ENCODE measurements at regions not wholly inside any gene's neighbourhood (a gene's known extent, or its start where the extent isn't known, plus 50 kb on each side); places are given as distances from the start of the nearest gene placed in this dataset.

DNA sequence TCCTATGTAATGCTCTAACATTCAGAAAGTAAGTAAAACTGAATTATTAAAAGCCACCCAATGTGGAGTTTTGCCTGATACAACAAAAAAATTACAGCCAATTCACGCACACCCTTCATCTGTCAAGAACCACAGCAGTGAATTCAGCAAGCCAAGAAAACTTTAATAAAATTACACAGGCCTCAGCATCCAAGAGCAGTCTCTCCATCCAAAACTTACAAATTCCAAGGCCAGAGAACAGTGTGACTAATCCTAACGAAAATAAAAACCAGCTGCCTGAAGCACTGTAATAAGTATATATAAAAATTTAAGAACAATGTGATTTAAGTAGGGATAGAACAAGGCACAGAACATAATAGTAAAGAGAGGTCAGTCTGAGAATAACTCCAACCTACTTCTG is 54.2 kb downstream of the SIX6 start:
- DNase-seq (no peak), ATAC-seq (no peak)
- Mint-ChIP-seq H3K4me3 (no peak overlapping the region), H3K36me3 (no peaks in the 10 kb centered on the region), H3K27ac (no peak overlapping the region), H3K9me3 (no peaks in the 10 kb centered on the region), H3K27me3 (ENCODE audit: low read depth in 2 of 2) (peaks cover 5 to 7% of the 10 kb centered on the region in 2 donors), H3K4me1 (no peaks in the 10 kb centered on the region)
- no peaks in the 10 kb centered on the region for H3K36me3 ChIP-seq (ENCODE audit: control insufficient read depth, insufficient read depth, low read length)
- H3K4me3 ChIP-seq (ENCODE audit: low read length): no peak overlapping the region
- WGBS (ENCODE audit: insufficient coverage): 0% methylated on average over 1 of the region's 2 CpGs
- no peak for TF ChIP-seq CTCF (IDR thresholded peaks at IDR 0.05)
- H3K27ac ChIP-seq (ENCODE audit: low read length): no peak overlapping the region
- no peaks in the 10 kb centered on the region for H3K27me3 ChIP-seq (ENCODE audit: control insufficient read depth, insufficient read depth, low read length)
- no peaks in the 10 kb centered on the region for H3K4me1 ChIP-seq (ENCODE audit: control insufficient read depth, insufficient read depth, low read length)
- H3K9me3 ChIP-seq (ENCODE audit: control insufficient read depth, insufficient read depth, low read length): no peaks in the 10 kb centered on the region
- intact Hi-C loops (cut with micrococcal nuclease): loop anchor here (5.0 kb wide), 1 partner anchor 366 kb away; no protein-coding TSS in a partner anchor

GRCh38 chr14:60565211-60565610 is 56.3 kb downstream of the SIX6 start:
- no peaks in the 10 kb centered on the region for H3K36me3 ChIP-seq (ENCODE audit: control insufficient read depth, insufficient read depth, low read length)
- H3K27me3 ChIP-seq (ENCODE audit: control insufficient read depth, insufficient read depth, low read length): no peaks in the 10 kb centered on the region
- no peak overlapping the region for H3K27ac ChIP-seq (ENCODE audit: low read length)
- no peaks in the 10 kb centered on the region for H3K4me1 ChIP-seq (ENCODE audit: control insufficient read depth, insufficient read depth, low read length)
- no peak for DNase-seq
- no peaks in the 10 kb centered on the region for H3K4me1 Mint-ChIP-seq
- H3K36me3 Mint-ChIP-seq: no peaks in the 10 kb centered on the region
- no peak overlapping the region for H3K27ac Mint-ChIP-seq
- TF ChIP-seq CTCF (IDR thresholded peaks at IDR 0.05): no peak
- H3K4me3 Mint-ChIP-seq: no peak overlapping the region
- H3K9me3 ChIP-seq (ENCODE audit: control insufficient read depth, insufficient read depth, low read length): no peaks in the 10 kb centered on the region
- no peak for ATAC-seq
- WGBS (ENCODE audit: insufficient coverage): 88% methylated on average over 6 of the region's 6 CpGs
- intact Hi-C loops (cut with micrococcal nuclease): no loop called here
- H3K9me3 Mint-ChIP-seq: no peaks in the 10 kb centered on the region
- no peak overlapping the region for H3K4me3 ChIP-seq (ENCODE audit: low read length)
- peaks cover 3 to 7% of the 10 kb centered on the region in 2 donors for H3K27me3 Mint-ChIP-seq (ENCODE audit: low read depth in 2 of 2)

DNA sequence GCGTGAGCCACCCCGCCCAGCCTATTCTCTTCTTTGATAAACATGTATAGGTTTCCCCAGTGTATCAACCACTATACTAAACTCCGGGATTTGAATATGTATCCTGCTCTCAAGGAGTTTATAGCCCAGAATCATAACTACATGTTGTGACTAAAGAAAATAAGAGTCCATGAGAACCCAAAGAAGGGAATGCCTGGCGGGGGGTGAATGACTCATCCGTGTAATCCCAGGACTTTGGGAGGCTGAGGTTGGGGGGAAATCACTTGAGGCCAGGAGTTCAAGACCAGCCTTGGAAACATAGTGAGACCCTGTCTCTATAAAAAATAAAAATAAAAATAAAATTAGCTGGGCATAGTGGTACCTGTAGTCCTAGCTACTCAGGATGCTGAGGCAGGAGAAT is 57.2 kb downstream of the SIX6 start:
- intact Hi-C loops (cut with micrococcal nuclease): no loop called here
- no peaks in the 10 kb centered on the region for H3K36me3 ChIP-seq (ENCODE audit: control insufficient read depth, insufficient read depth, low read length)
- TF ChIP-seq CTCF (IDR thresholded peaks at IDR 0.05): no peak

DNA sequence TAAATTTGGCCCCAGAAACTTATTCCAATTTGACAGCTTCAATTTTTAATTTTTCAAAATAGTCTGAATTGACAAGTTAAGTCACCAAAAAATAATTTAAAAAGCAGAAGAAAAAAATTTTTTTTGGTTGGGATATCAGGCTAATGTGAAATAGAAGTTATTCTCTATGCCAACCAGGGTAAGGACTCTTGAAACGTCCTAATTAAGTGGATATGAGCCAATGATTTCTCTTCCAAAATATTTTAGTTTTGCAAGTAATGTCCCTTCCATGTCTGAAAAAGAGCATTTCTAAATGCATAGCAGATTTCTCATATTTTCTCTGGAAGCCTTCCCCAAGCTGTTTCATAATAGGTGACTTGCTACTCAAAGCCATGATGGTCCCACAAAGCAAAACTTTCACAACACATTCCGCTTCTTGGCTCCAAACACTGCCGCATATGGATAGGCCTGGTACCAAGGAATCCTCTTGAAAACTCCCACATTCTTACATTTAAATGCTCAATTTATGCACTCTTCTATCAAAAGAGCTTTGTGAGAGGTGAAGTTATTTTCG is 65.1 kb downstream of the SIX6 start:
- Histone ChIP-seq H3K27ac (ENCODE audit: low read length) (no peak overlapping the region), H3K4me3 (ENCODE audit: low read length) (no peak overlapping the region), H3K27me3 (ENCODE audit: control insufficient read depth, insufficient read depth, low read length) (peaks cover 2% of the 10 kb centered on the region), H3K9me3 (ENCODE audit: control insufficient read depth, insufficient read depth, low read length) (no peaks in the 10 kb centered on the region), H3K36me3 (ENCODE audit: control insufficient read depth, insufficient read depth, low read length) (no peaks in the 10 kb centered on the region), H3K4me1 (ENCODE audit: control insufficient read depth, insufficient read depth, low read length) (no peaks in the 10 kb centered on the region)
- Mint-ChIP-seq H3K27ac (no peak overlapping the region), H3K27me3 (ENCODE audit: low read depth in 2 of 2) (peaks cover 9 to 12% of the 10 kb centered on the region in 2 donors), H3K9me3 (peaks cover 0 to 3% of the 10 kb centered on the region in 2 donors), H3K4me3 (no peak overlapping the region), H3K4me1 (no peaks in the 10 kb centered on the region), H3K36me3 (no peaks in the 10 kb centered on the region)
- no peak for ATAC-seq
- DNase-seq: no peak
- intact Hi-C loops (cut with micrococcal nuclease): no loop called here
- no peak for TF ChIP-seq CTCF (IDR thresholded peaks at IDR 0.05)
- WGBS (ENCODE audit: insufficient coverage): 100% methylated on average over 2 of the region's 4 CpGs

More for the DNA sequence above, 57.2 kb downstream of the SIX6 start:
- Mint-ChIP-seq H3K27ac (no peak overlapping the region), H3K36me3 (no peaks in the 10 kb centered on the region), H3K4me3 (no peak overlapping the region), H3K4me1 (no peaks in the 10 kb centered on the region), H3K27me3 (ENCODE audit: low read depth in 2 of 2) (peaks cover 4 to 7% of the 10 kb centered on the region in 2 donors), H3K9me3 (no peaks in the 10 kb centered on the region)
- H3K9me3 ChIP-seq (ENCODE audit: control insufficient read depth, insufficient read depth, low read length): no peaks in the 10 kb centered on the region
- ATAC-seq (no peak), DNase-seq (no peak)
- no peak overlapping the region for H3K4me3 ChIP-seq (ENCODE audit: low read length)
- H3K27me3 ChIP-seq (ENCODE audit: control insufficient read depth, insufficient read depth, low read length): no peaks in the 10 kb centered on the region
- 93% methylated on average over 5 of the region's 5 CpGs for WGBS (ENCODE audit: insufficient coverage)
- H3K4me1 ChIP-seq (ENCODE audit: control insufficient read depth, insufficient read depth, low read length): no peaks in the 10 kb centered on the region
- H3K27ac ChIP-seq (ENCODE audit: low read length): no peak overlapping the region

Measured in natural killer cell (primary cell).